HCT116 (cell line): ENCODE measurements at regions not wholly inside any gene's neighbourhood (a gene's known extent, or its start where the extent isn't known, plus 50 kb on each side); places are given as distances from the start of the nearest gene placed in this dataset.

Experiments
- ATAC-seq: fragments of 200-7000 bp; cut with Tn5 transposase; 2 replicates; pipeline ENCODE4 v1.9.1; 2020; ENCODE audit warnings: mild to moderate bottlenecking, moderate library complexity
- BruUV-seq: library from RNA; stranded (reverse); fragments of 400-500 nt; replicated peaks from 2 replicates; lab custom pipeline; 2021; lab: Mats Ljungman, UMichigan
- CTCF ChIA-PET: fragments of 300-600 bp; sonication (Branson Sonifier 250); formaldehyde crosslinking; loops from one replicate; lab custom pipeline; 2021; ENCODE audit warnings: antibody characterized with exemption; lab: Charles Lee
- POLR2A ChIA-PET: fragments of 300-600, 350-600 bp; sonication (Branson Sonifier 250); formaldehyde crosslinking; loops from one replicate; lab custom pipeline; 2021; ENCODE audit warnings: antibody characterized with exemption; lab: Charles Lee
- RAD21 ChIA-PET, 2 experiments: fragments of 300-600 bp; sonication (Branson Sonifier 250); formaldehyde crosslinking; loops; one replicate each; lab custom pipeline; 2023; ENCODE audit warnings: low total read pairs in 2 of 2; ENCODE audit not compliant: uncharacterized antibody in 2 of 2, unreplicated experiment in 2 of 2, low non-redundant PET in 1 of 2; lab: Charles Lee
- DNase-seq: peaks from one replicate; pipeline ENCODE4 v3.0.0-alpha.2; 2010; ENCODE audit warnings: low read depth, low spot score
- H2AFZ ChIP-seq: fragments of 200-600 bp; shearing (Covaris generic), sonication (generic); 2 replicates; pipeline ENCODE4 v1.6.1; 2017; ENCODE audit warnings: low read depth, mixed run types, mixed read lengths, antibody characterized with exemption, low read length; ENCODE audit not compliant: poor library complexity, severe bottlenecking
- H3K27ac ChIP-seq: 2 replicates; pipeline ENCODE4 v1.5.1; 2012; ENCODE audit warnings: low read depth, low read length
- H3K27me3 ChIP-seq: fragments of 200-600 bp; sonication (generic); 2 replicates; pipeline ENCODE4 v1.6.1; 2016; ENCODE audit warnings: mixed run types, low read length, mixed read lengths; ENCODE audit not compliant: insufficient read depth
- H3K36me3 ChIP-seq, 2 experiments: fragments of 200-500 bp in 1 of 2; fragments of 200-600 bp in 1 of 2; sonication (Bioruptor generic) in 1 of 2; sonication (generic) in 1 of 2; 2 replicates each; pipeline versions ENCODE4 v1.5.1 to v1.6.1; 2014 to 2016; ENCODE audit warnings: low read length in 2 of 2, inconsistent platforms in 1 of 2, mixed read lengths in 1 of 2, mixed run types in 1 of 2; ENCODE audit not compliant: insufficient read depth in 2 of 2, control insufficient read depth in 1 of 2
- H3K4me1 ChIP-seq, 2 experiments: fragments of 200-600 bp in 1 of 2; sonication (generic) in 1 of 2; 2 replicates each; pipeline versions ENCODE4 v1.5.1 to v1.6.1; 2012 to 2017; ENCODE audit warnings: low read length in 2 of 2, inconsistent platforms in 1 of 2, mild to moderate bottlenecking in 1 of 2, mixed read lengths in 1 of 2, mixed run types in 1 of 2, moderate library complexity in 1 of 2; ENCODE audit not compliant: insufficient read depth in 2 of 2, control insufficient read depth in 1 of 2
- H3K4me2 ChIP-seq: fragments of 200-600 bp; sonication (generic); 2 replicates; pipeline ENCODE4 v1.6.1; 2017; ENCODE audit warnings: mixed run types, low read length, mixed read lengths
- H3K4me3 ChIP-seq, 2 experiments: fragments of 200-600 bp in 1 of 2; sonication (generic) in 1 of 2; replicated peaks in 1 of 2; 2 replicates each; pipeline ENCODE4 v1.5.1; 2011 to 2016; ENCODE audit warnings: low read length in 2 of 2, control low read depth in 1 of 2, low read depth in 1 of 2, mild to moderate bottlenecking in 1 of 2, mixed read lengths in 1 of 2, mixed run types in 1 of 2
- H3K79me2 ChIP-seq: fragments of 200-600 bp; sonication (generic); 2 replicates; pipeline ENCODE4 v1.6.1; 2017; ENCODE audit warnings: mild to moderate bottlenecking, mixed run types, low read length, moderate library complexity, mixed read lengths; ENCODE audit not compliant: insufficient read depth
- H3K9ac ChIP-seq: fragments of 200-600 bp; sonication (generic); 2 replicates; pipeline ENCODE4 v1.6.1; 2016; ENCODE audit warnings: low read length, mixed read lengths
- H3K9me2 ChIP-seq: fragments of 200-600 bp; sonication (generic), shearing (Covaris generic); 2 replicates; pipeline ENCODE4 v1.6.1; 2017; ENCODE audit warnings: mixed run types, mild to moderate bottlenecking, moderate library complexity; ENCODE audit not compliant: insufficient read depth
- H3K9me3 ChIP-seq, 2 experiments: fragments of 200-500 bp in 1 of 2; fragments of 200-600 bp in 1 of 2; sonication (Bioruptor generic) in 1 of 2; sonication (generic) in 1 of 2; 2 replicates each; pipeline ENCODE4 v1.6.1; 2014 to 2017; ENCODE audit warnings: low read length in 2 of 2, mixed read lengths in 2 of 2, inconsistent platforms in 1 of 2, low read depth in 1 of 2, mild to moderate bottlenecking in 1 of 2, mixed run types in 1 of 2, moderate library complexity in 1 of 2; ENCODE audit not compliant: control insufficient read depth in 1 of 2, insufficient read depth in 1 of 2
- H4K20me1 ChIP-seq: fragments of 200-600 bp; sonication (generic), shearing (Covaris generic); 2 replicates; pipeline ENCODE4 v1.6.1; 2017; ENCODE audit warnings: mixed run types, mild to moderate bottlenecking, moderate library complexity; ENCODE audit not compliant: insufficient read depth
- CEBPB ChIP-seq: IDR thresholded peaks from 2 replicates; pipeline ENCODE4 v1.6.1; 2012; ENCODE audit warnings: low read depth
- JUND ChIP-seq: IDR thresholded peaks from 2 replicates; pipeline ENCODE4 v1.6.1; 2012
- POLR2A ChIP-seq: IDR thresholded peaks from 2 replicates; pipeline ENCODE4 v1.7.0; 2011; ENCODE audit warnings: borderline replicate concordance; ENCODE audit not compliant: insufficient read depth, insufficient read length; ENCODE audit errors: extremely low read depth
- RAD21 ChIP-seq: IDR thresholded peaks from 2 replicates; pipeline ENCODE4 v1.6.1; 2012; ENCODE audit warnings: low read depth, mild to moderate bottlenecking
- SIN3A ChIP-seq: IDR thresholded peaks from 2 replicates; pipeline ENCODE4 v1.6.1; 2012; ENCODE audit warnings: low read depth
- SRF ChIP-seq: IDR thresholded peaks from 2 replicates; pipeline ENCODE4 v1.6.1; 2012; ENCODE audit warnings: low read depth
- ZBTB33 ChIP-seq: IDR thresholded peaks from 2 replicates; pipeline ENCODE4 v1.6.1; 2011; ENCODE audit warnings: mild to moderate bottlenecking, low read length, moderate library complexity; ENCODE audit not compliant: insufficient replicate concordance; ENCODE audit errors: extremely low read depth
- intact Hi-C: fragments of 100-400 bp; cut with micrococcal nuclease; formaldehyde crosslinking; loops from 2 replicates; pipeline ENCODE4 v1.10.0; 2022
- TF ChIP-seq, protein P1 (sequence below): IDR thresholded peaks from 2 replicates; pipeline ENCODE4 v1.6.1; 2012
- TF ChIP-seq, protein P2 (sequence below): IDR thresholded peaks from 2 replicates; pipeline ENCODE4 v1.6.1; 2012; ENCODE audit warnings: low read depth

GRCh38 chr3:35078780-35079179 lies 560.5 kb upstream of the ARPP21 start:
- H3K79me2 ChIP-seq: no peaks in the 10 kb centered on the region
- intact Hi-C loops: no loop called here
- H3K27ac ChIP-seq: no peak overlapping the region
- no TSS peak for BruUV-seq
- H4K20me1 ChIP-seq: no peaks in the 10 kb centered on the region
- no peak overlapping the region for H3K9ac ChIP-seq
- no peaks in the 10 kb centered on the region for H3K27me3 ChIP-seq
- ChIA-PET CTCF (no interaction called here), RAD21 (no interaction called here), POLR2A (no interaction called here)
- no peak overlapping the region for H2AFZ ChIP-seq
- no peak for TF ChIP-seq JUND
- TF ChIP-seq SRF: no peak
- no peak for TF ChIP-seq POLR2A
- no peak for TF ChIP-seq RAD21
- TF ChIP-seq ZBTB33: no peak
- TF ChIP-seq CEBPB: no peak
- TF ChIP-seq, protein P1, sequence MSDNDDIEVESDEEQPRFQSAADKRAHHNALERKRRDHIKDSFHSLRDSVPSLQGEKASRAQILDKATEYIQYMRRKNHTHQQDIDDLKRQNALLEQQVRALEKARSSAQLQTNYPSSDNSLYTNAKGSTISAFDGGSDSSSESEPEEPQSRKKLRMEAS: no peak
- TF ChIP-seq, protein P2, sequence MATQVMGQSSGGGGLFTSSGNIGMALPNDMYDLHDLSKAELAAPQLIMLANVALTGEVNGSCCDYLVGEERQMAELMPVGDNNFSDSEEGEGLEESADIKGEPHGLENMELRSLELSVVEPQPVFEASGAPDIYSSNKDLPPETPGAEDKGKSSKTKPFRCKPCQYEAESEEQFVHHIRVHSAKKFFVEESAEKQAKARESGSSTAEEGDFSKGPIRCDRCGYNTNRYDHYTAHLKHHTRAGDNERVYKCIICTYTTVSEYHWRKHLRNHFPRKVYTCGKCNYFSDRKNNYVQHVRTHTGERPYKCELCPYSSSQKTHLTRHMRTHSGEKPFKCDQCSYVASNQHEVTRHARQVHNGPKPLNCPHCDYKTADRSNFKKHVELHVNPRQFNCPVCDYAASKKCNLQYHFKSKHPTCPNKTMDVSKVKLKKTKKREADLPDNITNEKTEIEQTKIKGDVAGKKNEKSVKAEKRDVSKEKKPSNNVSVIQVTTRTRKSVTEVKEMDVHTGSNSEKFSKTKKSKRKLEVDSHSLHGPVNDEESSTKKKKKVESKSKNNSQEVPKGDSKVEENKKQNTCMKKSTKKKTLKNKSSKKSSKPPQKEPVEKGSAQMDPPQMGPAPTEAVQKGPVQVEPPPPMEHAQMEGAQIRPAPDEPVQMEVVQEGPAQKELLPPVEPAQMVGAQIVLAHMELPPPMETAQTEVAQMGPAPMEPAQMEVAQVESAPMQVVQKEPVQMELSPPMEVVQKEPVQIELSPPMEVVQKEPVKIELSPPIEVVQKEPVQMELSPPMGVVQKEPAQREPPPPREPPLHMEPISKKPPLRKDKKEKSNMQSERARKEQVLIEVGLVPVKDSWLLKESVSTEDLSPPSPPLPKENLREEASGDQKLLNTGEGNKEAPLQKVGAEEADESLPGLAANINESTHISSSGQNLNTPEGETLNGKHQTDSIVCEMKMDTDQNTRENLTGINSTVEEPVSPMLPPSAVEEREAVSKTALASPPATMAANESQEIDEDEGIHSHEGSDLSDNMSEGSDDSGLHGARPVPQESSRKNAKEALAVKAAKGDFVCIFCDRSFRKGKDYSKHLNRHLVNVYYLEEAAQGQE: no peak
- TF ChIP-seq SIN3A: no peak
- no peak overlapping the region for H3K4me3 ChIP-seq
- no peaks in the 10 kb centered on the region for H3K4me1 ChIP-seq
- H3K4me2 ChIP-seq: no peak overlapping the region
- peaks cover 0 to 14% of the 10 kb centered on the region in 2 experiments; a peak in 2 of 4 replicates for H3K9me3 ChIP-seq
- ATAC-seq: no peak
- no peak for DNase-seq
- H3K36me3 ChIP-seq: no peaks in the 10 kb centered on the region
- no peaks in the 10 kb centered on the region for H3K9me2 ChIP-seq
